Epithelial cell of esophagus (primary cell): ENCODE measurements at regions not wholly inside any gene's neighbourhood (a gene's known extent, or its start where the extent isn't known, plus 50 kb on each side); places are given as distances from the start of the nearest gene placed in this dataset.

ENCODE experiments used
- DNase-seq: peaks from one replicate; pipeline ENCODE4 v3.0.0; 2010; ENCODE audit warnings: low read depth
- H3K4me3 ChIP-seq: 2 replicates; pipeline ENCODE4 v1.5.1; 2011; ENCODE audit warnings: mild to moderate bottlenecking, low read length, control low read depth
- TF ChIP-seq, protein P1 (sequence below): IDR thresholded peaks from 2 replicates; pipeline ENCODE4 v1.5.1; 2011; ENCODE audit warnings: low read depth, mild to moderate bottlenecking, low read length, control low read depth, inconsistent platforms; ENCODE audit not compliant: insufficient read depth; ENCODE audit errors: missing control alignments

GRCh38 chr2:216799873-216800431 lies 59.9 kb downstream of the TNP1 start:
- TF ChIP-seq, protein P1, sequence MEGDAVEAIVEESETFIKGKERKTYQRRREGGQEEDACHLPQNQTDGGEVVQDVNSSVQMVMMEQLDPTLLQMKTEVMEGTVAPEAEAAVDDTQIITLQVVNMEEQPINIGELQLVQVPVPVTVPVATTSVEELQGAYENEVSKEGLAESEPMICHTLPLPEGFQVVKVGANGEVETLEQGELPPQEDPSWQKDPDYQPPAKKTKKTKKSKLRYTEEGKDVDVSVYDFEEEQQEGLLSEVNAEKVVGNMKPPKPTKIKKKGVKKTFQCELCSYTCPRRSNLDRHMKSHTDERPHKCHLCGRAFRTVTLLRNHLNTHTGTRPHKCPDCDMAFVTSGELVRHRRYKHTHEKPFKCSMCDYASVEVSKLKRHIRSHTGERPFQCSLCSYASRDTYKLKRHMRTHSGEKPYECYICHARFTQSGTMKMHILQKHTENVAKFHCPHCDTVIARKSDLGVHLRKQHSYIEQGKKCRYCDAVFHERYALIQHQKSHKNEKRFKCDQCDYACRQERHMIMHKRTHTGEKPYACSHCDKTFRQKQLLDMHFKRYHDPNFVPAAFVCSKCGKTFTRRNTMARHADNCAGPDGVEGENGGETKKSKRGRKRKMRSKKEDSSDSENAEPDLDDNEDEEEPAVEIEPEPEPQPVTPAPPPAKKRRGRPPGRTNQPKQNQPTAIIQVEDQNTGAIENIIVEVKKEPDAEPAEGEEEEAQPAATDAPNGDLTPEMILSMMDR: no peak
- DNase-seq: peak; percentile 7
- H3K4me3 ChIP-seq: no peak overlapping the region

- no peak overlapping the region for H3K4me3 ChIP-seq
- TF ChIP-seq, protein P1: no peak
- no peak for DNase-seq
These were observed 63.6 kb downstream of the TNP1 start for GRCh38 chr2:216796115-216796840.

- no peak overlapping the region for H3K4me3 ChIP-seq
- TF ChIP-seq, protein P1: no peak
- DNase-seq: no peak
These were observed 66.5 kb downstream of the TNP1 start for GRCh38 chr2:216793386-216793785.

DNA sequence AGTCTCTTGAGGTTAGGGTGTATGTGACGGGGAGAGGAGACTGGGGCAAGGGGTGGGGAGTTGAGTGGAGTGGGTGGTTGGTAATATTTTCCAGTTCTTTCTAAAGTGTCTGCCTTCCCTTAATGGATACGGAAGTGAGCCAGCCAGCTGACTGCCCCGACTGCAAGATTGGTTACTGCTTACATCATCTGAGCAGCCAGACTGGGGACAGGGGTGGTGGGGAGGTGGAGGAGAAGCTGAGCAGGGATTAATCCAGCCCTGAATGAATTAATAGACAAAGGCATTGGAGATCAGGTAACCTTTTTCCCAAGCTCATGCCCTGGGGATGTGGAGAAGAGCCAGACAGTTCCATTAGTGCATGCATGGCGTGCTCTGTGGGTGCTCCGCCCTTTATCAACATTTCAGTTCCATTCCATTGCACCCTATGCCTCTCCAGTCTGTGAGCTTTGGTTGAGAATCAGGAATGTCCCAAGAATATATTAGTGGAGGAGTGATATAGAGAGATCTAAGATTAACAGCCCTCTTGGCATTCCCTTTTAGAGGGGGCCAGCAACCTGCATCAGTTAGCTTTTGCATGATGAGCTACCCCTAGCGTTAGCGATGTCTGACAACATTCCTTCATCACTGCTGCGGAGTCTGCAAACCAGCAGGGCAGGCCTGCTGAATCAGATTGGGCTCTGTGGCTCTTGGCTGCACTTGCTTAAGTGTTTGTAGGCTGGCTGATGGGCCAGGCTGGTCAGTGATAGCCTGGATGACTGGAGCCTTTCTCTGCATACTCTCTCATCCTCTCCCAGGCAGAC lies 67.4 kb downstream of the TNP1 start:
- no peak overlapping the region for H3K4me3 ChIP-seq
- TF ChIP-seq, protein P1: peak; percentile 27
- peak; percentile 53 for DNase-seq

DNA sequence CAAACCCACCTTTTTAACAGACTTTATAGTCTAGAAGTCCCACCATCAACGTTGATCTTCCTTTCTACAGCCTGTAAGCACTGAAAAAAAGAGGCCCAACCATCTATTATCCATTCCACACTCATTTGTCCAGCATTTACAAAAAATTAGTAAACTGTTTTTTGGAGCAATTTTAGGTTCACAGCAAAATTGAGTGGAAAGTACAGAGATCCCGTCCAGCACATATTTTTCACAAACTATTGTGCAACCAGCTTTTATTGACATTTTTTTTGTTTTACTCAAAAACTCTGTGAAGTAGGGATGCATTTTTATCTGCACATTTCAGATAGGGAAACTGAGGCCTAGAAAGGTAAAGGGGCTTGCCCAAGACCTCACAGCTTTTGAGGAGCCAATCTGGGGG lies 68.6 kb downstream of the TNP1 start:
- H3K4me3 ChIP-seq: no peak overlapping the region
- TF ChIP-seq, protein P1: no peak
- no peak for DNase-seq

GRCh38 chr2:216789081-216789480 lies 70.8 kb downstream of the TNP1 start:
- no peak for DNase-seq
- H3K4me3 ChIP-seq: no peak overlapping the region
- TF ChIP-seq, protein P1: no peak
